IPS-15b (cell line): ENCODE measurements at regions not wholly inside any gene's neighbourhood (a gene's known extent, or its start where the extent isn't known, plus 50 kb on each side); places are given as distances from the start of the nearest gene placed in this dataset.

Experiments
- H3K27me3 ChIP-seq: one replicate; pipeline ENCODE4 v1.6.1; 2013; ENCODE audit warnings: low read length; ENCODE audit not compliant: control insufficient read depth, insufficient read depth
- H3K36me3 ChIP-seq: one replicate; pipeline ENCODE4 v1.6.1; 2013; ENCODE audit warnings: low read length; ENCODE audit not compliant: control insufficient read depth, insufficient read depth
- H3K4me1 ChIP-seq: one replicate; pipeline ENCODE4 v1.6.1; 2013; ENCODE audit warnings: mild to moderate bottlenecking, low read length; ENCODE audit not compliant: control insufficient read depth, insufficient read depth
- H3K4me3 ChIP-seq: one replicate; pipeline ENCODE4 v1.5.1; 2013; ENCODE audit warnings: low read depth, low read length
- H3K9ac ChIP-seq: one replicate; pipeline ENCODE4 v1.6.1; 2013; ENCODE audit warnings: low read depth, mild to moderate bottlenecking, low read length
- H3K9me3 ChIP-seq: one replicate; pipeline ENCODE4 v1.6.1; 2013; ENCODE audit warnings: mild to moderate bottlenecking, low read length; ENCODE audit not compliant: control insufficient read depth, insufficient read depth

DNA sequence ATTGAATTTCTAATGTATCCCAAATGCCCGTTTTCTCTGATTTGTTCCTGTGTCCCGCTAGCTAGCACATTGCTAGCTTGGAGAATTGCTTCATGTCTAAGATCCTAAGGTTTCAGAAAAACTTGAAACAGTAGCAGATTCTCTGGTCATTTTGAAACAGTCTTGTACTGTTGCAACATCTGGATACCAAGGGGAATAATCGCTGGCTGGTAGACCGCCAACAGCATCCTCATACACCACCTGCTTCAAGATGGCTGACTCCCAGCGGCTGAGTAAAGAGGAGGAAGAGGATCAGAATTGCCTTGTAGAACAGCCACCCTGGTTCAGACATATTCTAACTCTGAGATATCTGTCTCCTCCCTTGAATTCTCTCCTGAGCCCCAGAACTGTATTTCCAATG is 226.7 kb upstream of the ELAC2 start:
- Histone ChIP-seq H3K4me1 (no peaks in the 10 kb centered on the region), H3K27me3 (no peaks in the 10 kb centered on the region), H3K36me3 (no peaks in the 10 kb centered on the region), H3K9ac (no peak overlapping the region), H3K4me3 (no peak overlapping the region), H3K9me3 (no peaks in the 10 kb centered on the region)

GRCh38 chr17:13243585-13243984 is 225.8 kb upstream of the ELAC2 start:
- H3K4me1 ChIP-seq, result no peaks in the 10 kb centered on the region
- no peak overlapping the region for H3K9ac ChIP-seq
- no peak overlapping the region for H3K4me3 ChIP-seq
- no peaks in the 10 kb centered on the region for H3K9me3 ChIP-seq
- H3K27me3 ChIP-seq, result no peaks in the 10 kb centered on the region
- no peaks in the 10 kb centered on the region for H3K36me3 ChIP-seq

- H3K4me3 ChIP-seq, result no peak overlapping the region
- no peaks in the 10 kb centered on the region for H3K9me3 ChIP-seq
- no peaks in the 10 kb centered on the region for H3K36me3 ChIP-seq
- no peak overlapping the region for H3K9ac ChIP-seq
- no peaks in the 10 kb centered on the region for H3K27me3 ChIP-seq
- H3K4me1 ChIP-seq, result no peaks in the 10 kb centered on the region
Observed at GRCh38 chr17:13240851-13241250, 223.0 kb upstream of the ELAC2 start.

GRCh38 chr17:13230350-13231264 is 212.8 kb upstream of the ELAC2 start:
- Histone ChIP-seq H3K27me3 (no peaks in the 10 kb centered on the region), H3K9ac (no peak overlapping the region), H3K36me3 (no peaks in the 10 kb centered on the region), H3K4me1 (peaks cover 3% of the 10 kb centered on the region), H3K9me3 (no peaks in the 10 kb centered on the region), H3K4me3 (no peak overlapping the region)

DNA sequence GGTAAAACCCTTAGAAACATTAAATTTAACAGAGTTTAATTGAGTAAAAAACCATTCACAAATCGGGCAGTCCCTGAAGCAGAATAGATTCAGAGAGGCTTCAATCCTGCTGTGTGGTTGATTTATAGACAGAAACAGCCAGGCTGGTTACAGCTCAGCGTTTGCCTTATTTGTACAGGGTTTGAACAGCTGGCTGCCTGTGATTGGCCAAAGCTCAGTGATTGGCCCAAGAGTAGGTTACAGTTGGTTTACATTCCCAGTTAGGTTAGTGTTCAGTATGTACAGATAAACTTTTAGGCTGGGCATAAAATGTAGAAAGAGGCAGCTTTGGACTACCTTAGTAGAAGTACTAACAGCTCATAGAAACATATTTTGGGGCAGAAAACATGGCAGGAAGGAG is 210.4 kb upstream of the ELAC2 start:
- Histone ChIP-seq H3K4me3 (no peak overlapping the region), H3K9me3 (no peaks in the 10 kb centered on the region), H3K4me1 (peaks cover 3% of the 10 kb centered on the region), H3K9ac (no peak overlapping the region), H3K27me3 (no peaks in the 10 kb centered on the region), H3K36me3 (no peaks in the 10 kb centered on the region)

GRCh38 chr17:13222975-13223374 is 205.1 kb upstream of the ELAC2 start:
- no peaks in the 10 kb centered on the region for H3K9me3 ChIP-seq
- H3K36me3 ChIP-seq, result no peaks in the 10 kb centered on the region
- H3K9ac ChIP-seq, result no peak overlapping the region
- H3K27me3 ChIP-seq, result no peaks in the 10 kb centered on the region
- no peaks in the 10 kb centered on the region for H3K4me1 ChIP-seq
- H3K4me3 ChIP-seq, result no peak overlapping the region

DNA sequence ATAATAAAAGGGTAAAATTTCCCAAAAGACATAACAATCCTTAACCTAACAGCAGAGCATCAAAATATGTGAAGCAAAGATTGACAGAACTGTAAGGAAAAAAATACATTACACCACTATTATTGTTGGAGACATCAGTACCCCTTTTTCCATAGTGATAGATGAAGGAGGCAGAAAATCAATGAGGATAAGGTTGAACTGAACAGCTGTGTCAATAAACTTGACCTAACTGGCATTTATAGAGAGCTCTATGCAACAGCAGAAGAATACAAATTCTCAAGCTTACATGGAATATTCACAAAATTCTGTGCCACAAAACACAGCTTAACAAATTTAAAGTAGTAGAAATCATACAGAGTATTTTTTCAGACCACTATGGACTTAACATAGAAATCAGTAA is 195.0 kb upstream of the ELAC2 start:
- Histone ChIP-seq H3K4me1 (no peaks in the 10 kb centered on the region), H3K27me3 (no peaks in the 10 kb centered on the region), H3K4me3 (no peak overlapping the region), H3K36me3 (no peaks in the 10 kb centered on the region), H3K9ac (no peak overlapping the region), H3K9me3 (no peaks in the 10 kb centered on the region)

DNA sequence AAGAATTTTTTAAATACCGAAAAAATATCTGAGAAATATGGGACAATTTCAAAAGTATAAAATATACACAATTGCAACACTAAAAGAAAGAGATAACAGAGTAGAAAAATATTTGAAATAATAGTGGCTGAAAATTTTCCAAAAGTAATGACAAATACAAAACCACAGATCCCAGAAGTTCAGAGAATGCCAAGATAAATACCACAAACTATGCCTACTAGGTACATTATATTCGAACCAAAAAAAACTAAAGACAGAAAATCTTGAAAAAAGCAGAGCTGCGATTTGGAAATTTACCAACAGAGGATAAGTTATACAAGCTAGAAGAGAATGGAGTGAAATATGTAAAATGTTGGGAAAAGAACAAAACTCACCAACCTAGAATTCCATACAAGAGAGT is 191.3 kb upstream of the ELAC2 start:
- Histone ChIP-seq H3K4me1 (no peaks in the 10 kb centered on the region), H3K9me3 (no peaks in the 10 kb centered on the region), H3K27me3 (no peaks in the 10 kb centered on the region), H3K4me3 (no peak overlapping the region), H3K36me3 (no peaks in the 10 kb centered on the region), H3K9ac (no peak overlapping the region)

GRCh38 chr17:13204607-13205237 is 186.9 kb upstream of the ELAC2 start:
- Histone ChIP-seq H3K9ac (no peak overlapping the region), H3K9me3 (no peaks in the 10 kb centered on the region), H3K36me3 (no peaks in the 10 kb centered on the region), H3K4me3 (no peak overlapping the region), H3K27me3 (no peaks in the 10 kb centered on the region), H3K4me1 (no peaks in the 10 kb centered on the region)

DNA sequence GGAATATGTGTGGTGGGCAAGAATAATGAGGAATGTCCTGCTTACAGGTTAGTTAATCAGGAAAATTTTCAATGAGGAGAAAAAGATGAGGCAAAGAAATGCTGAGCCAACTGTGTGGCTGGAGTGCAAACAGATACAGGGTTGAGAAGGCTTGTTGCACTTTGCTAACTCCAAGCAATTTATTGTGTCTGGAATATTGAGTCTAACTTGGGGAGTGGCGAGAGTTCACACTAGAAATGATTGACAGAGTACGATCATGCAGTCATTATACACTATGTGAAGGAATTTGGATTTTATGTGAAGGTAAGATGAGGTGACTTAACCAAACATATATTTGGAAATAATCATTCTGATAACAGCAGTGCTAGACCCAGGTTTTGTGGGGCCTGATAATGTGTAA is 185.0 kb upstream of the ELAC2 start:
- no peak overlapping the region for H3K9ac ChIP-seq
- no peak overlapping the region for H3K4me3 ChIP-seq
- no peaks in the 10 kb centered on the region for H3K9me3 ChIP-seq
- H3K4me1 ChIP-seq, result no peaks in the 10 kb centered on the region
- H3K27me3 ChIP-seq, result no peaks in the 10 kb centered on the region
- no peaks in the 10 kb centered on the region for H3K36me3 ChIP-seq

- Histone ChIP-seq H3K9me3 (no peaks in the 10 kb centered on the region), H3K4me1 (no peaks in the 10 kb centered on the region), H3K27me3 (no peaks in the 10 kb centered on the region), H3K36me3 (no peaks in the 10 kb centered on the region), H3K4me3 (no peak overlapping the region), H3K9ac (no peak overlapping the region)
Observed at GRCh38 chr17:13200671-13201070, 182.8 kb upstream of the ELAC2 start.

GRCh38 chr17:13199425-13199824 is 181.6 kb upstream of the ELAC2 start:
- Histone ChIP-seq H3K9me3 (no peaks in the 10 kb centered on the region), H3K4me1 (no peaks in the 10 kb centered on the region), H3K9ac (no peak overlapping the region), H3K36me3 (no peaks in the 10 kb centered on the region), H3K27me3 (no peaks in the 10 kb centered on the region), H3K4me3 (no peak overlapping the region)
